H1 (cell line): ENCODE measurements at regions not wholly inside any gene's neighbourhood (a gene's known extent, or its start where the extent isn't known, plus 50 kb on each side); places are given as distances from the start of the nearest gene placed in this dataset.

Source experiments
- CTCF ChIP-seq, 3 experiments: IDR thresholded peaks; 1 replicate in 2 of 3; 2 replicates in 1 of 3; pipeline versions ENCODE4 v1.5.1 to v1.6.1; 2011; ENCODE audit warnings: low read length in 3 of 3, mild to moderate bottlenecking in 3 of 3, inconsistent platforms in 2 of 3, low read depth in 1 of 3, moderate library complexity in 1 of 3; ENCODE audit not compliant: insufficient read depth in 1 of 3; ENCODE audit errors: control extremely low read depth in 1 of 3
- YY1 ChIP-seq: IDR thresholded peaks from 2 replicates; pipeline ENCODE4 v1.6.1; 2011; ENCODE audit warnings: low read depth, mild to moderate bottlenecking, low read length

DNA sequence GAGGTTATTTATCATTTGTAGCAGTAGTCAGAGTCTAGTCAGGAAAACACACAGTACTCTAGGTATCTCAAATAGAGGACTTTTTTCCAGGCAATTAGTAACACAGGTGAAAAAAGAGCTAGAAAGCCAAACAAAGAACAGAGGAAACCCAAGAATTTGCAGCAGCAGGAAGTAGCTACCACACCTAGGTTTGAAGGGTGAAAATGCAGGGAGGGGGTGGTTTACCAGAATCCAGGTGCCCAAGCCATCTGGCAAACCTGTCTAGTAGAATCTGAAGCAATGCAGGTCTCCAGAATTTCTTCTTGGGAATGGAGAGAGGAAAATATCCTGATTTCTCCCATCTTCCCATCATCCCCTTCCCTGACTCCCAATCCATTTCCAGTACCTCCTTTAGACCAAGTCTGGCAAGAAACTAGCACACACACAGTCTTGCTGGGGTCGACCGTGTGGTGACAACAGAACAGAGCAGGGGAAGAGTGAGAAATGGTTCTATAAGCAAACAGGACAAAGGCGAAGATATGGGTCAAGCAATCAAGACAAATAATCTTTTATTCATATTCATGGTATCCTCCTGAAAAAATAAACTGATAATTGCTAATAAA is 231.9 kb upstream of the MMADHC start:
- TF ChIP-seq CTCF (IDR thresholded peaks at IDR 0.05; ENCODE audit: control extremely low read depth in 1 of 3, insufficient read depth in 1 of 3, low read depth in 1 of 3, low read length in 3 of 3) (no peak), YY1 (no peak)
